HG02884 (cell line): ENCODE measurements at regions not wholly inside any gene's neighbourhood (a gene's known extent, or its start where the extent isn't known, plus 50 kb on each side); places are given as distances from the start of the nearest gene placed in this dataset.
A peak's percentile ranks its signal among the peaks of the same experiment; 100 is the strongest.

Source experiments
- ATAC-seq: cut with Tn5 transposase; IDR thresholded peaks from one replicate; pipeline ENCODE4 v1.9.1; 2021; ENCODE audit warnings: mild to moderate bottlenecking, moderate library complexity; ENCODE audit not compliant: unreplicated experiment

DNA sequence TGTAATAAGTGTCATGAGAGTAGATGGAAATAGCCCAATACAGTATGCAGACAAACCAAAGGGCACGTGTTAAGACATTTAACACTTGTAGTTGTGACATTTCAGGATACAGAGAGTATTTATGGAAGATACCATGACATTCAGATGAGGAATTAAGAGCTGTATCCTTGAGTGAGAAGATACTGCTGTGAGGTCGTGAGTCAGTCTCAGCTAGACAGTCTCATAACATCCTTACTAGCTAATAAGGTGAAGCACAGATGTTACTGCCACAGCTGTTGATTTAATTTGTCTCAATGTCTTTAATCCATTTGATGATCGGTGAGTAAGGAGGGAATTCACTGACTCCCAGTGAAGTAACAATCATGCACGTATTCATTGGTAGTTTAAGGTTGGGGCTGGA lies 288.0 kb upstream of the AKR1E2 start:
- ATAC-seq = no peak

GRCh38 chr10:4535521-4535920 lies 290.5 kb upstream of the AKR1E2 start:
- no peak for ATAC-seq

DNA sequence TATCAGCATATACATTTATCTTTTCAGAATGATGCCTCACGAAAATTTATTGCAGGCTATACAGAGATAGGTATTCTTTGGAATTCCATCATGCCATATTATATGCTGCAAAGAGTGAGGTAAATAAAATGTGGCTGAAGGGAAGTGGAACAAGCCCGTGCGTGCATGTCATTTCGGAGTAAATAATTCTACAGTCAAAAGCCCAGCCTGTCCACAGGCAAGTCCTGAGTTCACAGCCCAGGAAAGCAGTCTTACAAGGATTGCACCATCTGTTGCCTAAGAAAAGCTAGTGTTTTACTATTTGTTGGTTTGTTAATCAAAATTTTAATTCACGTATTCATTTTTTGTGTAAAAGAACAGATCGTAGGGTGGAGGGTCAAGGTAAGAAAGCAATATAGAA lies 292.4 kb upstream of the AKR1E2 start:
- ATAC-seq = no peak

DNA sequence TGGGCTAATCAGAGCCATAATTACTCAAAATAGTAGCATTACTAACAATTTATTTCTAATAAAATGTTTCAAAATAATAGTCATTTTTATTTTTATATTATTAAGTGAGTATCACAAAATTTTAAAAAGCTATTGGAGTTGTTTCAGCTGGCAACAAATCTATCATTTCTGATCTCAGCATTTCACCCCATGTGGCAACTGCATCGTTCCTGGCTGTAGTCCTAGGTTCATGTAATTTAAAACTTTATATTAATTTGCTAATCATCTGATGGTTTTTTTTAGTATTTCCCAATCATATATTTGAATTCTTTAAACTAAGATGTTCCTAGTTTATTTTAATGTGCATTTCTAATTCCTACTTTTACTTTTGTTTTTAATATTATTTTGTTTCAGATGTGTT lies 293.0 kb upstream of the AKR1E2 start:
- no peak for ATAC-seq

- no peak for ATAC-seq
Measured at GRCh38 chr10:4532467-4532866, 293.5 kb upstream of the AKR1E2 start.

- ATAC-seq = no peak
Measured at GRCh38 chr10:4532011-4532410, 294.0 kb upstream of the AKR1E2 start.

GRCh38 chr10:4529266-4529665 lies 296.7 kb upstream of the AKR1E2 start:
- ATAC-seq = no peak

GRCh38 chr10:4527281-4527970 lies 298.6 kb upstream of the AKR1E2 start:
- ATAC-seq = no peak

GRCh38 chr10:4526311-4526731 lies 299.7 kb upstream of the AKR1E2 start:
- ATAC-seq = no peak

DNA sequence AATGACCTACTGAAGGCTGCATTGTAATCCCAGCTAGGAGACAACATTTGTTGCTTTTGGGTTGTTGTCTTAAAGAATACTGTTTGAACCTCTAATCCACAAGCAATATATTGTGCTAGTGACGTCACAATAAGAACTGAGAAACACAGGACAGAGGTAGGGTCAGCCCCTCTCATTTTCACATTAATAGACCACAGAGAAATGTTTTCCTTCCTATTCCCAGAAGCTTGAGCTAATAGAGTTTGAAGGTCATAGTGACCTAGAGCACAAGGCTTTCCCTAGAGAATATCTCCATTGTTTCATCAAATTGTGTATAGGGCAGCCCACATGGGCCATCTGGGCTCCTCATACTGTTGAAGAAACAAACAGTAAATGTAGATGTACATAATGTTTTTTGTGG lies 300.9 kb upstream of the AKR1E2 start:
- ATAC-seq = no peak

DNA sequence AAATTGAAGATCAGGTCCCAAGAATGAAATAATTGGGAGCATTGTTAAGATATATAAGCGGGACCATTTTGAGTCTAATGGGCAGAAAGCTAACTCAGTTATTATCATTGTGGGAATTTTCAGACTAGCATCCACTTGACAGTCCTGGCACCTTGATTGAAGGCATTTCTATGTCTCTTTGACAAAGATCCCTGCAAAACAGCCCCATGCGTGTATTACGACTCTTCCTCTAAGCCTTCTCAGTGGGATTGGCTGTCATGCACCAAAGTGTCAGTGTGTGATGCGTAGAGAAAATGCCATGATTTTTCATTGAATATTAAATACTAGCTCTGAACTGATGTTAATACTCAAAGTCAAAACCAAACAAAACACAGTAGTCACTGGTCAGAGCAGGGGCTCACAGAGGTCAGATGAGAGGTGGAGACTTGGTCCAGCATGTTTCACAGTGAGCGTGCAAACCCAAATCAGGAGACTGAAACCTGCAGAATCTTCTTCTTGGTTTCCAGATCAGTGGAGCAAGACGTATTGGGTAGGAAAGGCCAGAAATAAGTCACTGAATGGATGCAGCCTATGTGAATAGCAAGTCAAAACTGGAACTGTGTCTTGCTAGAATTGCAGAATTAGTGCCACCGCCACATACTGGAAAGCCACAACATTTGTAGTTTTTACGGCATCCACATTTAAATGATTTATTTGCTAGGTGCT lies 303.6 kb upstream of the AKR1E2 start:
- ATAC-seq = peak; percentile 93

DNA sequence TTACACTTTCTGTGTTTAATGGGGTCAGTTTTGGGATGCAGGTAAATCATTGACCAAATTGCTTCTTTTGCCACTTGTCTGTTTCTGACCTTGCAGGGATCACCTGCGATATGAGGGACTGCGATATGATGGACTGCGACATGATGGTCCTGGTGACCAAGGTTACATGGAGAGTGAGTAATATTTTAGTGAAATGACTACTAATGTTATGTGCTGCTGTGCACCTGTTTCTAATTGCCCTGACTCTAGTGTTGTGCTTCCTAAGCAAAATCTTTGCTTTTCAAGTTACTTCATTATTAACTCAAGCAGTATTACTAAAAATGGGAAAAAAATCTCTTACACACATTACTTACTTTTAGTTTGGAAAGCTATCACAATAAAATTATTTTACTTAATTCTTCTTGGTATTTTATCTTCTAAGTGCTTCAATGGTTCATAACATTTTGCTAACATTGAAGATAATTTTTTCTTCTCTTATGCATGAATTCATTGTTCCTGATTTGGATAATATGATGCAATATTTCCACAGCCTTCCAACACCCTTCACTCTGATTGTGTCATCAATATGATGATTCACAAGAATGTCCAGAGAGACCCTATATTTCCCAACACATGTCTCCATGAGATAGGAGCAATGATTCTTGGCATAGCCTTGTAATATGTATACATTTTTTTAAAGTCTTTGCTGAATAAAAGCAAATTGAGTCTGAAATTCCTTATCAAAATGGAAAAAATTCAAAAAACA lies 306.2 kb upstream of the AKR1E2 start:
- no peak for ATAC-seq

DNA sequence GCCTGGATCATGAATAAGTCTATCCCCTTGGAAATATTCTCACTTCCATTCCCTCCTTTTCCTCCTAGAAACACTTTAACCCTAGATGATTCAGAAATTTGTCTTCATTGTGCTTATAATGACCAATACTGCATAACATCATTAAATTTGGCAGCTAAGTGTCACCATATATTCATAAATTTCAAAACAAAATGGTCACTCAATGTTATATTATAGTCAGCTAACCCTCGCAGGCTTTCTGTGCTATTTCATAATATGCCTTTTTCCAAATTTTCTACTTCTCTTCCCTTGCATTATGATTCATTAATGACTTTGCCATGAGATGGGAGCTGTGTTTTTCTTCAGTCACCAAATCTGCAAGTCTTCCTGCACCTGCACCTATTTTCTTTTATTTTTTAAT lies 308.3 kb upstream of the AKR1E2 start:
- no peak for ATAC-seq

DNA sequence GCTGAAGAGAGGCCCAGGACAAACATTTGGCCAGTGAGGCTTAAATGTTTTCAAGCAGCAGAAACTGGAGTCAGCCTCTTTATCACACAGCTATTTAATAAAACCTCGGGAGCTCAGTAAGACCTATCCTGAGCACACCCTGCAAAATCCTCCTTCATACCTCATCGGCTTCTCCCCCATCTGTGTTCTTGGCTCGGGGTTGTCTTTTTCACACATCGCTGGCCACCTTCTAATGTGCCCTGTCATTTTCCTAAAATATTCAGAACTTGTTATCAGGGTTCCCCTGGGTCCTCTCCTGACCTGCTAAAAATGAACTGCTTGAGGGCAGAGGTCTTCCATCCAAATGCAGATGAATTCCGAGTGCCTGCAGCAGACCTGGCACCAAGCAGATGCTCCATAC lies 310.3 kb upstream of the AKR1E2 start:
- no peak for ATAC-seq

DNA sequence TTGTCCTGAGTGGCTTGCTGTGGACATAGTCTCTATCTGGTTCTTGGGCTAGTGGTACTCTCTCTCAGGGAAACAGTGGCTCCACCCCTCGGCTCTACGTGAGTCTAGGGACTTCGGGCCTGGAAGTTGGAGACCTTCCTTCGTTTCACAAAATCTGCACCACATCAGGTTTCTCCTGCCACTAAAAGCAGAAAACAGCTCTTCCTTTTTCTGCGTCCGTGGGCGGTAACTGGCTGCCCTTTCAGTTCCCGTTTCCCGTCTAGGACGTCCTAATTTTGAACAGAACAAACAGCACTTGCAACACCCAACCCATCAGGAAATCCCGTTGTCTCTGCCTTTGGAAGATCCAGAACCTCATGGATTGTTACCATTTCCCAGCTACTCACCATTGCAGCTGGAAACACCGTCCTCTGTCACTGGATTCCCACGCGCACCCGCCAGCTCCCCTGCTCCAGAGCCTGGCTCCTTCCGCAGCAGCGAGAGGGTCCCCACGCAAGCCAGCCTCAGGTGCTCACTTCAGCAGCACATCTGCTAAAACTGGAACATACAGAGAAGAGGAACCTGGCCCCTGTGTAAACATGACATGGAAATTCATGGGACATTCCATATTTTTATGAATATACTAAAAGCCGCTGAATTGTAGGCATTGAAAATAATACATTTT lies 311.4 kb upstream of the AKR1E2 start:
- ATAC-seq = peak; percentile 89

DNA sequence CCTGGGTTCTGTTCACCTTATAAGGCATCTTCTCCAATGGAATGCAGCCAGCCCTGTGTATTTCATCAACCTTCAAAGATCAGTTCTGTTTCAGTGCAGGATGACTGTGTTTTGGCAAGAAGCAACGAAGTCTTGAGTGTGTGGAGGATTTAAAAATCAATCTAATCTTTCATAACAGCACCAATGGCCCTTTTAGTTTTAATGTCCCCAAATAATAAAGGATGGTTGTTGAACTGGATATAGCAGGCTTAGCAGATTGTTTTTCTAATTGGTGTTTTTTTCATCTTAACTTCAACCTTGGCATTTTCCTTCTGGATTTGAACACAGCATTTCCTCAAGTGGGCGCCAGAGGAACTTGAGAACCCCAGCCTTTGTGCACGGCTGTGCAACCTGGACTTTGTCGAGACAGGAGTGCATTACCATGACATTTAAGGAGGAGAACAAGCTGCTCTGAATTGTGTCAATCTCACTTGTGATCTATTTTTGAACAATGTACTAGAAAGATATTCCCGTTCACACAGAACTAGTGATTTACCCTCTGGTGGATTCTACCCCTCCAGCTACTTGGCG lies 313.3 kb upstream of the AKR1E2 start:
- no peak for ATAC-seq

DNA sequence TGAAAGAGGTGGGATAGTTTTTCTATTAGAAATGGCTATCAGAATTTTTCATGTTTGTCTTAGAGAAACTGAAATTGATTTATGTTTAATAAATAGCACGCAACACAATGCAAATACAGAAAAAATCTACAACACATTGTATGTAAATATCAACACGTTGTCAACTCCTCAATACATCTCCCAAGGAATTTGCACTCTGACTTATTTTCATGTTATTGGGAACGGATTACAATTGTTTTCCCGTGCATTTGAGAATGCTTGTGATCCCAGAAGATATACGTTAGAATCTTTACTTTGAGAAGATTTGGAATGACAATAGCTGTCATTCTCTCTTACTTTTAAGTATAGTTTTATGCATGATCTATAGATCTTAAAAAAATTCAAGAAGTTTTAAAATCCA lies 313.8 kb upstream of the AKR1E2 start:
- ATAC-seq = no peak

- ATAC-seq = no peak
Measured at GRCh38 chr10:4511509-4511908, 314.5 kb upstream of the AKR1E2 start.

DNA sequence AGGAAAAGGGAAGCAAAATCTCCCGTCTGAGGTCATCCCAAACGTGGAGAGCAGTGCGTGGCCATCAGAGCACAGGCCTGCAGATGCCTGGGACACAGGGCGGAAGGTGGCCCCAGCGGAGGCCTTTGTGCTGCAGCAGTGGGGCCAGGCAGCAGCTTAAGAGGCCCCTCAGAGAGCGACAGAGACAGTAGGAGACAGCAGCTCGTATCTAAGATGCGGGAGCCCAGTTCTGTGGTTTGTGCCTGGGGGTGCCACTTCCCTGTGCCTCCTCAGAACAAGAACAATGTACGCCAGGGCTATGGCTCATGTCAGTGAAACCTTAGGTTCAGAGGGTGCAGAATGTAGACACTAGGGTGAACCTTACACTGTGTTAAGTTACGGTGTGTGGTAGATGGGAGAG lies 316.6 kb upstream of the AKR1E2 start:
- ATAC-seq = no peak

DNA sequence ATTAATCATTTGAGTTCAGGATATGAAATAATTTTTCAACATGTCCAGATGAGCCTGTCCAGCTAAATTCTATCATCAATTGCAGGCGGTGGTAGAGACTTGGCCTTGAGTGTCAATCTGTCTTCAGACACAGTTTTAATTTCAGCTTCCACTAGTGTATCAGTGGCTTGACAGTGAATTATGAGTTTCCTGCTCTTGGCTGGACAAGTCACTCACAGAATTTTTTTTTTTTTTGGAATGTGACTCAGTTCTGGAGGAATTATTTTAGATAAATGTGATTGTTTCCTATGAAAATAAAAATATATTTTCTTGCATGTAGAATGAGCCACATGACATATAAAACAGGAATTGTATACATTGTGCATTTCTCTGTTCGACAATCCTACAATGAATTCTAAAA lies 319.9 kb upstream of the AKR1E2 start:
- no peak for ATAC-seq

- ATAC-seq = no peak
Measured at GRCh38 chr10:4504550-4504949, 321.5 kb upstream of the AKR1E2 start.
